ENCODE measurements at regions not wholly inside any gene's neighbourhood (a gene's known extent, or its start where the extent isn't known, plus 50 kb on each side); places are given as distances from the start of the nearest gene placed in this dataset.

DNA sequence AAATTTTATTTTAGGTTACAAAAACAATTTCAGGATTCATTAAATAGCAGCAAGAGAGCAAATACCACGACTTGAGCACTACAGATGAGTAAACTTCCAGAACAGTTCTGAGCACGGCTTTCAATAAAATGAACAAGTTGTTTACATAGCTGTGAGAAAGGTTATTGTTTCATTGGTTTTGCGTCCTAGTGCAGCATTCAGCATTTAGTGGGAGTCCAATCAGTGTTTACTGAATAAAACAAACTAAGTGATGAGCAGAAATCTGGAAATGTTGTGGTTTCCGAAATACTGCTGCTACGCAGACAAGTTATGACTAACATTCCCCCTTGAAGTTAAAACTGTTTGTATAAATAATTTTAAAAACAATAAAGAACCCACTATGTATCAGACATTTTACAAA, 251.5 kb upstream of the STARD13 start:
- Mint-ChIP-seq H3K4me3 (no peak overlapping the region), H3K4me1 (peaks cover 48% of the 10 kb centered on the region), H3K9me3 (no peaks in the 10 kb centered on the region), H3K27me3 (ENCODE audit: low read depth) (no peaks in the 10 kb centered on the region), H3K36me3 (ENCODE audit: low read depth) (no peaks in the 10 kb centered on the region), H3K27ac (ENCODE audit: unreplicated experiment) (no peak overlapping the region)
- no peak for DNase-seq (ENCODE audit: low read depth, low spot score)
- TF ChIP-seq, protein P1, sequence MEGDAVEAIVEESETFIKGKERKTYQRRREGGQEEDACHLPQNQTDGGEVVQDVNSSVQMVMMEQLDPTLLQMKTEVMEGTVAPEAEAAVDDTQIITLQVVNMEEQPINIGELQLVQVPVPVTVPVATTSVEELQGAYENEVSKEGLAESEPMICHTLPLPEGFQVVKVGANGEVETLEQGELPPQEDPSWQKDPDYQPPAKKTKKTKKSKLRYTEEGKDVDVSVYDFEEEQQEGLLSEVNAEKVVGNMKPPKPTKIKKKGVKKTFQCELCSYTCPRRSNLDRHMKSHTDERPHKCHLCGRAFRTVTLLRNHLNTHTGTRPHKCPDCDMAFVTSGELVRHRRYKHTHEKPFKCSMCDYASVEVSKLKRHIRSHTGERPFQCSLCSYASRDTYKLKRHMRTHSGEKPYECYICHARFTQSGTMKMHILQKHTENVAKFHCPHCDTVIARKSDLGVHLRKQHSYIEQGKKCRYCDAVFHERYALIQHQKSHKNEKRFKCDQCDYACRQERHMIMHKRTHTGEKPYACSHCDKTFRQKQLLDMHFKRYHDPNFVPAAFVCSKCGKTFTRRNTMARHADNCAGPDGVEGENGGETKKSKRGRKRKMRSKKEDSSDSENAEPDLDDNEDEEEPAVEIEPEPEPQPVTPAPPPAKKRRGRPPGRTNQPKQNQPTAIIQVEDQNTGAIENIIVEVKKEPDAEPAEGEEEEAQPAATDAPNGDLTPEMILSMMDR (conservative IDR thresholded peaks at IDR 0.05) = no peak

DNA sequence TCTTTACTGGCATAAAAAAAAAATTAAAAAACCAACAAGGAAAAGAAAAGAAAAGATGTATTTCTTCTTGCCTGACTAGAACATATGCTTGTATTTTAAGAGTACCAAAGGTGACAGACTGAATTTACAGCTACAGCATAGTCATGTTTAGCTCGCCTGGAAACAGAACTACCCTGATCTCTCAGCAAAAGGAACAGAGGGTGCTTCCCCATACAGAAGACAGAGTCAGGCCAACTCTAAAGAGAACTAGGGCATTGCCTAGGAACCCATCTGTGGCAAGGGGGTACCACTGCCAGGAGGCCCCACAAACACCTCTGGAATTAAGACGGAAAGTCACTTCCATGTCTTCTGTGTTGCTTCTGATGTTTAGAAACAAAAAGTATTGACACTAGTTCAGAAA, 252.1 kb upstream of the STARD13 start:
- H3K9me3 Mint-ChIP-seq = no peaks in the 10 kb centered on the region
- H3K27me3 Mint-ChIP-seq (ENCODE audit: low read depth) = no peaks in the 10 kb centered on the region
- H3K27ac Mint-ChIP-seq (ENCODE audit: unreplicated experiment) = no peak overlapping the region
- no peak for DNase-seq (ENCODE audit: low read depth, low spot score)
- TF ChIP-seq, protein P1 (conservative IDR thresholded peaks at IDR 0.05) = no peak
- H3K4me1 Mint-ChIP-seq = peaks cover 53% of the 10 kb centered on the region
- H3K4me3 Mint-ChIP-seq = peak overlapping the region; percentile 1
- H3K36me3 Mint-ChIP-seq (ENCODE audit: low read depth) = no peaks in the 10 kb centered on the region

DNA sequence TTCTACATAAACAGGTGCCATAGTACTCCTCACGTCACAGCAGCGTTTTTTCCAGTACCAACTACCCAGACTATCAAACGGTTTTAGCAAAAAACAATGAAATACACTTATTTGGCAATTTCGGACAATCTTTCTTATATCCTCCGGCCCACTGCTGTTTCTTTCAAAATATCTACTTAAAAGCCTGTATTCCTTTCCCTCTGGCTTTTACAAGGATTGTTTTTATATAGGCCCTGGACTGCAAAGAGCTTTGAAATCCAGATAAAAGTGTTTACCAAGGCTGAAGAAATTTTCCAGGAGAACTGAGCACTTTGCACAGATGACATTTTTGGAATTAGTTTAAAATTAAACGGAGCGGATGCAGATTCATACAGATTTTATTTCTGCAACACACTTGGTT, 255.9 kb upstream of the STARD13 start:
- Mint-ChIP-seq H3K9me3 (no peaks in the 10 kb centered on the region), H3K36me3 (ENCODE audit: low read depth) (peaks cover 4% of the 10 kb centered on the region), H3K27me3 (ENCODE audit: low read depth) (no peaks in the 10 kb centered on the region), H3K27ac (ENCODE audit: unreplicated experiment) (peak overlapping the region; percentile 100), H3K4me1 (peaks cover 66% of the 10 kb centered on the region), H3K4me3 (peak overlapping the region; percentile 96)
- DNase-seq (ENCODE audit: low read depth, low spot score) = no peak
- TF ChIP-seq, protein P1 (conservative IDR thresholded peaks at IDR 0.05) = no peak

DNA sequence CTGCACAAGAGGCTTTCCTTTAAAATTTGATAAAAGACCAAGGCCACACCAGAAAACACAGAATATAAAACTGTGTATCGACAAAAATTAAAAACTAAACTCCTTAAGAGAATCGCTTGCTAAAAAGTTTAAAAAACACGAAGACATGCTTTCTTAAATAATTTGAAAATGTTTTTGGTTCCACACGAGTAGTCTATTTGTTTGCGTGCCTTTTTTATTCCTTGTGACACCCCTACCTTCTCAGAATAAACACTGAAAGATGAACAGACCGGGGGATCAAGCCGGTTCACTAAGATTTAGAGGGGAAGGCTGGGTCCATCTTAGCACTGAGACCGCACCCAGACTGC, 256.4 kb upstream of the STARD13 start:
- no peaks in the 10 kb centered on the region for H3K27me3 Mint-ChIP-seq (ENCODE audit: low read depth)
- no peak for DNase-seq (ENCODE audit: low read depth, low spot score)
- TF ChIP-seq, protein P1 (conservative IDR thresholded peaks at IDR 0.05) = no peak

DNA sequence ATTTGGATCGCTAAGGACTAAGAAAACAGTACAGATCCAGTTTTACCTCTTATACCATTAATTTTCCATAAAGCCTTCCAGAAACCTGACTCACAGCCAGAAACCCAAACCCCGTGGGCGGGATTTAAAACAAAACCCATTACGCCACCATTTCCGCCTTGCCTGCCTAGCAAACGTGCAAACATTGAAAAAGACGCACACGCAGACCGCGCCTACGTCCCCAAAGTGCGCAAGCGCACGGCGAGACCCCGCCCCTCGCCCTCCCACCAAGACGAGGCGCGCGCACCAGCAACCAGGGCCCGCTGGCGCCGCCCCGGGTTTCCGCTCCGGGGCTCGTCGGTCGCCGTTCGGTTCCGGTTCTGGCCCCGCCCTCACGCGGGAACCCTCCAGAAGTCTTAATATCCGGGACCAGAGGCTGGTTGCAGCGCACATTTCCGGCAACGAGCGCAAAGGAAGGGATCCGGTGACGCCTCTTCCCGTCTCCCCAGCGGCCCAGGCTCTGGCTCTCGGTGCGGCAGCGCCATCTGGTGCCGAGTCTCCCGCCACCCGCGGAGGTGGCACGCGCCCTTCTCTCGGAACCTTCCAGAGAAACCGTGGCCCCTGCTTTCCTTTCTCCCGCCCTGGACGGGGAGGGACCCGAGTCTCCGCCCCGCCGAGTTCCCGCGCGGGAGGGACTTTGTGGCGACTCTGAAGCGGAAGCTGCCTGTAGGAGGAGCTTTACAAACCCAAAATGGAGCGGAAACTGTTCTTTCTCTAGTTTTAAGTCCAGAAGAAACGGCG, 256.9 kb upstream of the STARD13 start:
- TF ChIP-seq, protein P1 (conservative IDR thresholded peaks at IDR 0.05) = peak; percentile 92
- H3K27ac Mint-ChIP-seq (ENCODE audit: unreplicated experiment) = peak overlapping the region; percentile 100
- no peaks in the 10 kb centered on the region for H3K27me3 Mint-ChIP-seq (ENCODE audit: low read depth)
- DNase-seq (ENCODE audit: low read depth, low spot score) = peak; percentile 99
- peaks cover 59% of the 10 kb centered on the region for H3K4me1 Mint-ChIP-seq
- peaks cover 4% of the 10 kb centered on the region for H3K36me3 Mint-ChIP-seq (ENCODE audit: low read depth)
- H3K4me3 Mint-ChIP-seq = peak overlapping the region; percentile 96
- H3K9me3 Mint-ChIP-seq = no peaks in the 10 kb centered on the region

More for the DNA sequence above, 256.4 kb upstream of the STARD13 start:
- H3K4me3 Mint-ChIP-seq = peak overlapping the region; percentile 96
- H3K27ac Mint-ChIP-seq (ENCODE audit: unreplicated experiment) = peak overlapping the region; percentile 100
- no peaks in the 10 kb centered on the region for H3K9me3 Mint-ChIP-seq
- H3K36me3 Mint-ChIP-seq (ENCODE audit: low read depth) = peaks cover 4% of the 10 kb centered on the region
- H3K4me1 Mint-ChIP-seq = peaks cover 64% of the 10 kb centered on the region

All from neural crest cell (in vitro differentiated cells).